CD14-positive monocyte (primary cell): ENCODE measurements at regions not wholly inside any gene's neighbourhood (a gene's known extent, or its start where the extent isn't known, plus 50 kb on each side); places are given as distances from the start of the nearest gene placed in this dataset.

Experiments
- DNase-seq, 3 donors: peaks; one replicate each; pipeline ENCODE4 v3.0.0-alpha.2; 2011 to 2022
- H2AFZ ChIP-seq: 2 replicates; pipeline ENCODE4 v1.6.0; 2012; ENCODE audit warnings: mild to moderate bottlenecking, low read depth, low read length, inconsistent platforms; ENCODE audit not compliant: insufficient read depth, poor library complexity, severe bottlenecking
- H3K27ac ChIP-seq, 2 donors: 1 replicate in 1 of 2; 2 replicates in 1 of 2; pipeline ENCODE4 v1.5.1; 2012 to 2013; ENCODE audit warnings: low read length in 2 of 2, control low read depth in 1 of 2, inconsistent platforms in 1 of 2, low read depth in 1 of 2, mild to moderate bottlenecking in 1 of 2
- H3K27me3 ChIP-seq, 2 donors: one replicate each; pipeline versions ENCODE4 v1.6.0 to v1.6.1; 2011 to 2013; ENCODE audit warnings: low read length in 2 of 2; ENCODE audit not compliant: control insufficient read depth in 2 of 2, insufficient read depth in 2 of 2
- H3K36me3 ChIP-seq, 2 donors: replicated peaks in 1 of 2; 1 replicate in 1 of 2; 2 replicates in 1 of 2; pipeline versions ENCODE4 v1.5.1 to v1.6.1; 2012 to 2013; ENCODE audit warnings: low read length in 2 of 2, control low read depth in 1 of 2, inconsistent platforms in 1 of 2, mild to moderate bottlenecking in 1 of 2; ENCODE audit not compliant: insufficient read depth in 2 of 2, control insufficient read depth in 1 of 2
- H3K4me1 ChIP-seq, 2 donors: 1 replicate in 1 of 2; 2 replicates in 1 of 2; pipeline versions ENCODE4 v1.5.1 to v1.6.1; 2012 to 2013; ENCODE audit warnings: low read length in 2 of 2, control low read depth in 1 of 2, inconsistent platforms in 1 of 2, mild to moderate bottlenecking in 1 of 2, moderate library complexity in 1 of 2; ENCODE audit not compliant: insufficient read depth in 2 of 2, control insufficient read depth in 1 of 2
- H3K4me2 ChIP-seq: replicated peaks from 2 replicates; pipeline ENCODE3; 2012; ENCODE audit warnings: low read length, moderate library complexity, mild to moderate bottlenecking; ENCODE audit not compliant: poor library complexity, severe bottlenecking; ENCODE audit errors: extremely low read depth
- H3K4me3 ChIP-seq, 3 experiments: fragments of 200-600 bp in 1 of 3; sonication (generic) in 1 of 3; replicated peaks in 1 of 3; 1 replicate in 2 of 3; 2 replicates in 1 of 3; pipeline ENCODE4 v1.5.1; 2011 to 2013; ENCODE audit warnings: low read length in 3 of 3, mild to moderate bottlenecking in 3 of 3, control low read depth in 2 of 3, low read depth in 2 of 3, inconsistent platforms in 1 of 3, moderate library complexity in 1 of 3
- H3K79me2 ChIP-seq: 2 replicates; pipeline ENCODE4 v1.6.0; 2012; ENCODE audit warnings: mild to moderate bottlenecking, control low read depth, inconsistent platforms, low read length, moderate library complexity; ENCODE audit not compliant: insufficient read depth
- H3K9ac ChIP-seq: 2 replicates; pipeline ENCODE4 v1.6.0; 2017; ENCODE audit warnings: low read length, mild to moderate bottlenecking; ENCODE audit not compliant: insufficient read depth, poor library complexity, severe bottlenecking
- H3K9me3 ChIP-seq, 2 donors: replicated peaks in 1 of 2; 1 replicate in 1 of 2; 2 replicates in 1 of 2; pipeline versions ENCODE4 v1.5.1 to v1.6.1; 2012 to 2013; ENCODE audit warnings: low read length in 2 of 2, control low read depth in 1 of 2; ENCODE audit not compliant: control insufficient read depth in 1 of 2, insufficient read depth in 1 of 2
- H4K20me1 ChIP-seq: 2 replicates; pipeline ENCODE4 v1.6.0; 2012; ENCODE audit warnings: mild to moderate bottlenecking, low read length, control low read depth, moderate library complexity; ENCODE audit not compliant: insufficient read depth
- H3K27ac Mint-ChIP-seq, 7 donors: one replicate each; pipeline ENCODE4 v1.8.0; 2020; ENCODE audit warnings: mild to moderate bottlenecking in 7 of 7, mixed read lengths in 7 of 7, moderate library complexity in 6 of 7, inconsistent platforms in 2 of 7
- H3K27me3 Mint-ChIP-seq, 3 donors: one replicate each; pipeline ENCODE4 v1.8.0; 2021 to 2022; ENCODE audit warnings: low read depth in 3 of 3, mild to moderate bottlenecking in 3 of 3, mixed read lengths in 3 of 3, moderate library complexity in 3 of 3, inconsistent platforms in 1 of 3
- H3K36me3 Mint-ChIP-seq, 2 donors: one replicate each; pipeline ENCODE4 v1.8.0; 2020; ENCODE audit warnings: mixed read lengths in 2 of 2, inconsistent platforms in 1 of 2, mild to moderate bottlenecking in 1 of 2
- H3K4me1 Mint-ChIP-seq: one replicate; pipeline ENCODE4 v1.8.0; 2020; ENCODE audit warnings: mild to moderate bottlenecking, mixed read lengths
- H3K4me3 Mint-ChIP-seq, 2 donors: one replicate each; pipeline ENCODE4 v1.8.0; 2020; ENCODE audit warnings: mild to moderate bottlenecking in 2 of 2, mixed read lengths in 2 of 2, moderate library complexity in 1 of 2
- H3K9me3 Mint-ChIP-seq, 7 donors: one replicate each; pipeline ENCODE4 v1.8.0; 2020 to 2022; ENCODE audit warnings: mixed read lengths in 7 of 7, mild to moderate bottlenecking in 6 of 7, moderate library complexity in 6 of 7, inconsistent platforms in 2 of 7
- WGBS: methylation state at CpG from one replicate; pipeline ENCODE4 v1.1.5; 2013; ENCODE audit warnings: missing lambda C conversion rate; ENCODE audit not compliant: insufficient coverage; 5-methylcytosine and 5-hydroxymethylcytosine counted together
- intact Hi-C, 2 donors: fragments of 100-400 bp; cut with micrococcal nuclease; formaldehyde crosslinking; loops; one replicate each; pipeline versions ENCODE4 v1.15.0 to v1.15.1; 2023
- TF ChIP-seq, protein P1 (sequence below): fragments of 200-600 bp; IDR thresholded peaks from one replicate; pipeline ENCODE4 v1.8.0; 2022; ENCODE audit warnings: antibody characterized with exemption, mild to moderate bottlenecking

DNA sequence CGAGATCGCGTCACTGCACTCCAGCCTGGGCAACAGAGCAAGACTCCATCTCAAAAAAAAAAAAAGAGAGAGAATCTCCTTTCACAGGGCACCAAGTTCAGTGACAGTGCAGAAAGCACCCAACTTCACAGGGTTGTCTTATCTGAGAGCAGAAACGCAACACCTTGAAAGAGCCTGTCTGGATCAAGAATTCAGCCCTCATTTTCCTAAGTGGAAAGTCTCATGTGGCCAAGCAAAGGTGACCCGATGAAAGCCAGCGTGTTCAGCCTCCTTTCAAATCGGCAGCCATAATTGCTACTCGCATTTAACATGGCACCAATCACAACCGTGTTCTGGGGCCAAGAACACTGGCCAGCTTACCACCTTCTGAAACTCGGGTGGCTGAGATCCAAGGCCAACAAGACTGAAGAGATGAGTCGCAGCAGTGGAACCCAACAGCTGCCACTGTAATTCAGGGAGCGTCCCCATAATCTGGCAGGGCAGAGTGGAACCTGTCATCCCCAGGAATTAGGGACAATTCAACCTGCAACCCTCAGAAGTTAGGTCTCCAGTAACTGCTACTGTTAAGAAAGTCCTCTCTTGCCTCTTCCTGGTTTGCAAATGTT lies 536.7 kb upstream of the JARID2 start:
- Histone ChIP-seq H3K9ac (no peak overlapping the region), H2AFZ (no peak overlapping the region), H3K4me3 (no peak overlapping the region), H3K9me3 (no peaks in the 10 kb centered on the region), H3K27ac (peak overlapping the region in 1 of 2 donors; percentile 90), H3K4me2 (no peak overlapping the region), H3K79me2 (no peaks in the 10 kb centered on the region), H3K4me1 (peaks cover 37 to 46% of the 10 kb centered on the region in 2 donors), H4K20me1 (no peaks in the 10 kb centered on the region), H3K36me3 (no peaks in the 10 kb centered on the region), H3K27me3 (no peaks in the 10 kb centered on the region)
- DNase-seq: no peak
- no peak overlapping the region for H3K4me3 Mint-ChIP-seq
- H3K27ac Mint-ChIP-seq: peak overlapping the region in 4 of 7 donors; percentile 41 to 99 (median 83)
- WGBS: over 99% methylated on average over 12 of the region's 12 CpGs
- H3K4me1 Mint-ChIP-seq: peaks cover 65% of the 10 kb centered on the region
- peaks cover 0 to 3% (median 2%) of the 10 kb centered on the region in 7 donors for H3K9me3 Mint-ChIP-seq
- intact Hi-C loops: loop anchor here in 1 of 2 donors (10.0 kb wide), 1 partner anchor 74 kb away; no protein-coding TSS in a partner anchor
- H3K36me3 Mint-ChIP-seq: peaks cover 2 to 6% of the 10 kb centered on the region in 2 donors
- TF ChIP-seq, protein P1, sequence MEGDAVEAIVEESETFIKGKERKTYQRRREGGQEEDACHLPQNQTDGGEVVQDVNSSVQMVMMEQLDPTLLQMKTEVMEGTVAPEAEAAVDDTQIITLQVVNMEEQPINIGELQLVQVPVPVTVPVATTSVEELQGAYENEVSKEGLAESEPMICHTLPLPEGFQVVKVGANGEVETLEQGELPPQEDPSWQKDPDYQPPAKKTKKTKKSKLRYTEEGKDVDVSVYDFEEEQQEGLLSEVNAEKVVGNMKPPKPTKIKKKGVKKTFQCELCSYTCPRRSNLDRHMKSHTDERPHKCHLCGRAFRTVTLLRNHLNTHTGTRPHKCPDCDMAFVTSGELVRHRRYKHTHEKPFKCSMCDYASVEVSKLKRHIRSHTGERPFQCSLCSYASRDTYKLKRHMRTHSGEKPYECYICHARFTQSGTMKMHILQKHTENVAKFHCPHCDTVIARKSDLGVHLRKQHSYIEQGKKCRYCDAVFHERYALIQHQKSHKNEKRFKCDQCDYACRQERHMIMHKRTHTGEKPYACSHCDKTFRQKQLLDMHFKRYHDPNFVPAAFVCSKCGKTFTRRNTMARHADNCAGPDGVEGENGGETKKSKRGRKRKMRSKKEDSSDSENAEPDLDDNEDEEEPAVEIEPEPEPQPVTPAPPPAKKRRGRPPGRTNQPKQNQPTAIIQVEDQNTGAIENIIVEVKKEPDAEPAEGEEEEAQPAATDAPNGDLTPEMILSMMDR: no peak
- peaks cover 0 to 2% (median 2%) of the 10 kb centered on the region in 3 donors for H3K27me3 Mint-ChIP-seq

DNA sequence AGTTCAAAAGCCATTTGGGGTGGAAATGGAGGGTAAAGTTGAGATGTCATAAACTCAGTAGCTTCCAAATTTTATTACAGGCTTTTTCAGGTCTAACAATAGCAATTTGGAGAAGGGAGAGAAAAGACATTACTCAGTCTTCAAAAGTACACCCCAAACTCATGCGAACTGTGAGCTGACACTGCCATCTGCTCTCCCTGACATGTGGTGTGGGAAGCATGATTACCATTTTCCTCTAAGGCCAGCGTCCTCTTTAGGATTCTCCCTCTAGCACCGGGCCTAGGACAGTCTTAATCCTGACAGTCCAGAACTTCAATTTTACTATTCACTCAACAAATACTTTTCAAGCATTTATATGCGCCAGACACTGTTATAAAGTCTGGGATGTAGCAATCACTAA lies 536.0 kb upstream of the JARID2 start:
- TF ChIP-seq, protein P1: no peak
- no peak overlapping the region for H3K4me3 ChIP-seq
- peaks cover 35 to 46% of the 10 kb centered on the region in 2 donors for H3K4me1 ChIP-seq
- Mint-ChIP-seq H3K27me3 (peaks cover 0 to 3% (median 2%) of the 10 kb centered on the region in 3 donors), H3K4me3 (no peak overlapping the region), H3K27ac (peak overlapping the region in 6 of 7 donors; percentile 57 to 99 (median 96)), H3K4me1 (peaks cover 67% of the 10 kb centered on the region), H3K9me3 (peaks cover 0 to 5% (median 2%) of the 10 kb centered on the region in 7 donors), H3K36me3 (peaks cover 6 to 8% of the 10 kb centered on the region in 2 donors)
- intact Hi-C loops: loop anchor here (10.0 kb wide), 2 partner anchors 75 to 435 kb away; no protein-coding TSS in a partner anchor
- H3K4me2 ChIP-seq: no peak overlapping the region
- H3K36me3 ChIP-seq: no peaks in the 10 kb centered on the region
- H2AFZ ChIP-seq: no peak overlapping the region
- peak overlapping the region; percentile 53 for H3K9ac ChIP-seq
- H3K27ac ChIP-seq: peak overlapping the region in 1 of 2 donors; percentile 90
- no peaks in the 10 kb centered on the region for H3K9me3 ChIP-seq
- H3K79me2 ChIP-seq: no peaks in the 10 kb centered on the region
- no peaks in the 10 kb centered on the region for H4K20me1 ChIP-seq
- 80% methylated on average over 1 of the region's 4 CpGs for WGBS
- no peak for DNase-seq
- no peaks in the 10 kb centered on the region for H3K27me3 ChIP-seq
